Stimulated activated naive B cell treated with anti-CD40 and anti-IgM and Interleukin-4, amounts not matched to agents 10 μg/mL and 1 μg/mL and 100 μg/mL, for 72 hours (primary cell): ENCODE measurements at regions not wholly inside any gene's neighbourhood (a gene's known extent, or its start where the extent isn't known, plus 50 kb on each side); places are given as distances from the start of the nearest gene placed in this dataset.
"Not testable (repeated sequence)": the region's sequence is repeated elsewhere in the genome, so short reads cannot be mapped to it uniquely, and the experiment has no call there.

Experiments used
- ATAC-seq, 2 donors: fragments of 150-1000 bp; cut with Tn5 transposase; replicated peaks; 2 replicates each; pipeline ENCODE4 v1.10.0; 2021; ENCODE audit warnings: moderate library complexity in 1 of 2
- DNase-seq: peaks from one replicate; pipeline ENCODE4 v3.0.0; 2021
- H3K27ac Mint-ChIP-seq: one replicate; pipeline ENCODE4 v1.8.0; 2022; ENCODE audit warnings: mild to moderate bottlenecking, mixed read lengths
- H3K27me3 Mint-ChIP-seq, 2 donors: one replicate each; pipeline ENCODE4 v1.8.0; 2022; ENCODE audit warnings: mixed read lengths in 2 of 2
- H3K36me3 Mint-ChIP-seq, 2 donors: one replicate each; pipeline ENCODE4 v1.8.0; 2022; ENCODE audit warnings: mixed read lengths in 2 of 2, mild to moderate bottlenecking in 1 of 2
- H3K4me1 Mint-ChIP-seq, 2 donors: one replicate each; pipeline ENCODE4 v1.8.0; 2022; ENCODE audit warnings: mixed read lengths in 2 of 2, mild to moderate bottlenecking in 1 of 2
- H3K4me3 Mint-ChIP-seq, 2 donors: one replicate each; pipeline ENCODE4 v1.8.0; 2022; ENCODE audit warnings: mild to moderate bottlenecking in 2 of 2, mixed read lengths in 2 of 2, moderate library complexity in 1 of 2
- H3K9me3 Mint-ChIP-seq, 2 donors: one replicate each; pipeline ENCODE4 v1.8.0; 2022; ENCODE audit warnings: mixed read lengths in 2 of 2, mild to moderate bottlenecking in 1 of 2

DNA sequence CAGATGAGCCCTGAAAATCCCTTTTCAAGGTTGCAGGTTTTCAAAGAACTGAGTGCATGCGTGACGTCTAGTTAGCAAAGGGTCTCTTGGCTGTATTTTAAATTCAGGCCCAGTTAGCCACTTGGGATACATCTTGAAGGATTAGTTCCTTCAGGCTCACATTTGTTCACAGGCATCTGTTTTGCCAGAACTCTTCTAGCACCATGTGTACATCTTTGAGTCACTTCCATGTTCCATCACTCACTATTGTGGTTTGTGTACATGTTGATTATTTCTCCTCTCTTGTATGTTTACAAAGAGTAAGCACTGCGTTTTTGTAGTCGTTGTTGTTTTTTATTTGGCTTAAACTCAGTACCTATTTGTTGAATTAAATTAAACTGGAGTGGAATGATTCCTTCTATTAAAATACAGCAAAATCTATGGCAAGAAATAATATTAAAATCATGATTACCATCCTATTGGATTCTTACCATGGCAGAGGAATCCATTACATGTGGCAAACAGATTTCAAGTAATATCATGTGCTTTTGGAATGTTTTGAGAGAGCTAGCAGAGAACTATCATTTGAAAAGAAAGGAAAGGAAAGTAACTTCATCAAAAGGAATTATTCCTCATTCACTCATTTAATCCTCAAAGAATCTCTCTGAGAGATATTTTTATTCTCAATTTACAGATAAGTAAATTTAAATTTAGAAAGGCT, 438.9 kb upstream of the FAR2 start:
- Mint-ChIP-seq H3K27me3 (no peaks in the 10 kb centered on the region), H3K4me1 (no peaks in the 10 kb centered on the region), H3K27ac (no peak overlapping the region), H3K36me3 (no peaks in the 10 kb centered on the region), H3K4me3 (no peak overlapping the region), H3K9me3 (peaks cover 0 to 1% of the 10 kb centered on the region in 2 donors)
- ATAC-seq (no peak), DNase-seq (no peak)

DNA sequence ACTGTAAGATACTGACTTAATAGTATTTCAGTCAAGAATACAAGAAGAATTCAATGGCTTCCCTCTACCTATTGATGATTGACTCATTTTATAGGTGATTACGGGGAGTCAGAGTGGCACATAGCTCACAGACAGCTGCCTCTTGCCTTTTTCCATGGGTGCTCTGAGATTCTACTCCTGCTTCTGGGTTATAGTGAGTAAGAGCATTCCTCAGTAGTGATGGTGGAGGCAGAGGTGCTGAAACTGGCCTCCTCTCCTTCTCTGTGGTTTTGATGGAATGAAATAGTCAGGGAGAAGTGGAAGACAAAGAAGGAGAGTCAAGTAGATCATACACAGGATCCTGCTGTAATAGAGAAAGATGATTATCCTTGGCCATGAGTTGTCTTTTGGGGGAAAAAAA, 438.2 kb upstream of the FAR2 start:
- Mint-ChIP-seq H3K36me3 (no peaks in the 10 kb centered on the region), H3K4me1 (no peaks in the 10 kb centered on the region), H3K9me3 (peaks cover 0 to 1% of the 10 kb centered on the region in 2 donors), H3K4me3 (no peak overlapping the region), H3K27me3 (no peaks in the 10 kb centered on the region), H3K27ac (no peak overlapping the region)
- no peak for ATAC-seq
- DNase-seq, result no peak

DNA sequence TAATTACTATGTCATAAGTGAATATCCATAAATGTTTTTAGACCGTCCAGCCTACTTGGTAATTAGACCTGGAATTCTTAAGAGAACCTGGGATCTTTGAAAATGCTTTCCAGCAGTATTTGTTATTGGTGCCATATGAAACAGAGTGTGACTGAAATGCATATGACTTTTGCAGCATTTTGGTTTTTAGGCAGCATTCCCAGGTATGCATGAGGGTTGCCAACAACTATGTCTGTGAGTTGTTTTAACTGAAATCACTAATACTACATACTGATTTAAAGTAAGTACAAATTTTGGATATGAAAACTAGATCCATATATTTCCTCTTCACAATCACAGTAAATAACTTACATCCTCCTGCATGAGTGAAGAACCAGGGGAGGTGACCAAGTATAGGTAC, 437.7 kb upstream of the FAR2 start:
- H3K27me3 Mint-ChIP-seq, result no peaks in the 10 kb centered on the region
- DNase-seq, result no peak
- no peak overlapping the region for H3K27ac Mint-ChIP-seq
- H3K36me3 Mint-ChIP-seq, result no peaks in the 10 kb centered on the region
- peaks cover 0 to 1% of the 10 kb centered on the region in 2 donors for H3K9me3 Mint-ChIP-seq
- ATAC-seq, result no peak
- no peaks in the 10 kb centered on the region for H3K4me1 Mint-ChIP-seq
- no peak overlapping the region for H3K4me3 Mint-ChIP-seq

DNA sequence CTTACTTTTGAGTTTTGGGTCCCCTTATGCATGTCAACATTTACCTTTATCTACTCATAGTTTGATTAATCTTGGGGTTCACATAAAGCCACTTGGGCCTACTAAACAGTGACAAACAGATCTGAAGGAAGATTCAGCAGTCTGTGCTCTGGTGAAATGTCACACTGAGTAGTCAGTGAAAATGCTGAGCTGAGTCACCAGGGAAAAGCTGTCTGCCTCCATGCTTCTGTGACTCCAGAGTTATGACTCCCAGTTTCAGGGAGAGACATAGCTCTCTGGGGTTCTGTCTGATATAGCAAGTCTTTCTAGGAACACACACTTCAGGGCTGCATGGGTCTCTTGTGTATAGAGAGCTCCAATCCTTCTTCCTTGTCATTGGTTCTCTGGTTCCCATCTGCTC, 406.3 kb upstream of the FAR2 start:
- ATAC-seq, result no peak
- no peaks in the 10 kb centered on the region for H3K27me3 Mint-ChIP-seq

DNA sequence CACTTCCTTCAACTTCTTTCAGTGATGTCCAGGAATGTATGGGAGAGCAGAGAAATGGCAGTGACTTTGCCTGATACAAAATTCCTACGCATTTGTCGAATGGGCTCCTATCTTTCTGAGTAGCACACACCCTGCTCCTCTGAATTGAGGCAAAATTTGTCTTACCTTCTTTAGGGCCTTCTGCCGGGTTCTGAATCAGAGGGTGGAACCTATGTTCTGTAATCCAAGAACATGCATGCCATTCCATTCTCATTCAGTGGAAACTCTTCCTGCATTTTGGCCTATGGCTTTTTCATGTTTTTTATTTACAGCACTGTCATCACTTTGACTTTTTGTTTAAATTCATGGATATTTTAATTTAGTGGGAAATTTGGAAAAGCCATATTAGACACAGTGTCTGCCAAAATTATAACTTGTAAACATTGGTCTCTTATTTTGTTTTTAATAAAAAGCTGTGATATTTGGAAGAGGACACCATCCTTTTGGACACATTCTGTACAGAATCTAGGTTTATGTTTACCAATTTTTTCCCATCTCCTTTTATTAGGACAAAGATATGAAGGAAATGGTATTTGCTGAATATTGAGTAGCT, 402.2 kb upstream of the FAR2 start:
- DNase-seq, result no peak
- Mint-ChIP-seq H3K4me1 (no peaks in the 10 kb centered on the region), H3K27me3 (no peaks in the 10 kb centered on the region), H3K4me3 (no peak overlapping the region), H3K36me3 (no peaks in the 10 kb centered on the region), H3K27ac (no peak overlapping the region), H3K9me3 (no peaks in the 10 kb centered on the region)
- no peak for ATAC-seq

More for the DNA sequence above, 406.3 kb upstream of the FAR2 start:
- Mint-ChIP-seq H3K4me3 (no peak overlapping the region), H3K9me3 (no peaks in the 10 kb centered on the region), H3K27ac (no peak overlapping the region), H3K36me3 (no peaks in the 10 kb centered on the region), H3K4me1 (no peaks in the 10 kb centered on the region)
- DNase-seq, result no peak

DNA sequence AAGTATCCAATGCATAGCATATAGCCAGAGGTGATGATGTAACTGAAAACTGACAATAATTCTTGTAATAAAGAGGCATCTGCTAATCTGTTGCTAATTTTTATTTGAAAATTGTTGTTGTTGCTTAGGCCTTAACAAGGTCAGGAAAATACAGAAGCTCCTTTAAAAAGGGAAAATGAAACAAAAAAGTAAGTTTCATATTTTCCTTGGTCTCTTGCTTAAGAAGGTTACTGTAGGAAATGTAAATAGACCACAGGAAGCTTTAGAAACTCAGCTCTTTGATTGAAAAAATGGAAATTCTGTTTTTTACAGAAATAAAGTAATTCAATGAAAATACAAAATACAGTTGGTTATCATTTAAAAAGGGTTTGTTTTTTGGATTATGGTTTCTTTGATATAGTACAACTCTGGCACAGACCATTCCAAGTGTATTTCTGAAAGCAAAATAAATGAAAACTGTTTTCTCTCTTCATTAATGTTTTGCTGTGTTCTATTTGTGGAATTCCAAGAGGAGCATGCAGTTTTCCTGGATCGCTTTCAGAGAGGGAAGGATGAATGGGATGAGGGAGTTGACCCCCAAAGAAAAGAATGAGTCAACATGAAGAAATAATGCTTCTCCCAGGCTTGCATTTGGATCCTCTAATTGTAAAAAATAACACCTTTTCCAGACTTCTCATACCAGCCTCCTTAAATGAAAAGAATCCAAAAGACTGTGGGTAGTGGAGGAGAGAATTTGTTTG, 398.0 kb upstream of the FAR2 start:
- no peak overlapping the region for H3K4me3 Mint-ChIP-seq
- H3K27me3 Mint-ChIP-seq, result no peaks in the 10 kb centered on the region
- DNase-seq (no peak), ATAC-seq (no peak)
- H3K27ac Mint-ChIP-seq, result no peak overlapping the region
- H3K4me1 Mint-ChIP-seq, result no peaks in the 10 kb centered on the region
- peaks cover 0 to 2% of the 10 kb centered on the region in 2 donors for H3K36me3 Mint-ChIP-seq
- H3K9me3 Mint-ChIP-seq, result peaks cover 0 to 5% of the 10 kb centered on the region in 2 donors

DNA sequence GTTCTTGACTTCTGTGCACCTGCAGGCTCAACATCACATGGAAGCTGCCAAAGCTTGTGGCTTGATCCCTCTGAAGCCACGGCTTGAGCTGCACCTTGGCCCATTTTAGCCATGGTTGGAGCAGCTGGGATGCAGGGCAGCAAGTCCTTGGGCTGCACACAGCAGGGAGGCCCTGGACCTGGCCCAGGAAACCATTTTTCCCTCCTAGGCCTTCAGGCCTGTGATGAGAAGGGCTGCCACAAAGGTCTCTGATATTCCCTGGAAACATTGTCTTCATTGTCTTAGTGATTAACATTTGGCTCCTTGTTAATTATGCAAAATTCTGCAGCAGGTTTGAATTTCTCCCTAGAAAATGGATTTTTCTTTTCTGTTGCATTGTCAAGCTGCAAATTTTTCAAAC, 394.1 kb upstream of the FAR2 start:
- Mint-ChIP-seq H3K27me3 (no peaks in the 10 kb centered on the region), H3K36me3 (peaks cover 0 to 2% of the 10 kb centered on the region in 2 donors), H3K4me3 (no peak overlapping the region), H3K4me1 (no peaks in the 10 kb centered on the region), H3K9me3 (peaks cover 0 to 5% of the 10 kb centered on the region in 2 donors), H3K27ac (no peak overlapping the region)
- DNase-seq, result no peak
- ATAC-seq, result no peak

DNA sequence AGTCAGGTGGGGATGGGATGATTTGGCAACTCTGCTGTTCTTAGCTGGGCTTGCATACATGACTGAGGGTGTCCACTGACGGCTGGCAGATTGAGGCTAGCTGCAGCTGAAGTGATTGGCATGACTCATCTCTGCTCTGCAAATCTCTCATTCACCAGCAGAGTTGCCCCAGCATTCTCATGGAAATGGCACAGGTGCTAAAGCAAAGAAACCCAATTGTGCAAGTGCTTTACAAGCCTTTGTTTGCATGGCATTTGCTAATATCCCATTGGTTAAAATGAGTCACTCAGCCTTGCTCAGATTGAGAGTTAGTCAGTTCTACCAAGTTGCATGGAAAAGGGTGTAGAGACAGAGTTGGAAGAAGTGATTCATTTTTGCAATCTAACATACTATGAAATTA, 389.7 kb upstream of the FAR2 start:
- DNase-seq, result no peak
- Mint-ChIP-seq H3K27ac (no peak overlapping the region), H3K4me1 (no peaks in the 10 kb centered on the region), H3K9me3 (peaks cover 0 to 7% of the 10 kb centered on the region in 2 donors), H3K27me3 (no peaks in the 10 kb centered on the region), H3K36me3 (peaks cover 0 to 2% of the 10 kb centered on the region in 2 donors), H3K4me3 (no peak overlapping the region)
- no peak for ATAC-seq

DNA sequence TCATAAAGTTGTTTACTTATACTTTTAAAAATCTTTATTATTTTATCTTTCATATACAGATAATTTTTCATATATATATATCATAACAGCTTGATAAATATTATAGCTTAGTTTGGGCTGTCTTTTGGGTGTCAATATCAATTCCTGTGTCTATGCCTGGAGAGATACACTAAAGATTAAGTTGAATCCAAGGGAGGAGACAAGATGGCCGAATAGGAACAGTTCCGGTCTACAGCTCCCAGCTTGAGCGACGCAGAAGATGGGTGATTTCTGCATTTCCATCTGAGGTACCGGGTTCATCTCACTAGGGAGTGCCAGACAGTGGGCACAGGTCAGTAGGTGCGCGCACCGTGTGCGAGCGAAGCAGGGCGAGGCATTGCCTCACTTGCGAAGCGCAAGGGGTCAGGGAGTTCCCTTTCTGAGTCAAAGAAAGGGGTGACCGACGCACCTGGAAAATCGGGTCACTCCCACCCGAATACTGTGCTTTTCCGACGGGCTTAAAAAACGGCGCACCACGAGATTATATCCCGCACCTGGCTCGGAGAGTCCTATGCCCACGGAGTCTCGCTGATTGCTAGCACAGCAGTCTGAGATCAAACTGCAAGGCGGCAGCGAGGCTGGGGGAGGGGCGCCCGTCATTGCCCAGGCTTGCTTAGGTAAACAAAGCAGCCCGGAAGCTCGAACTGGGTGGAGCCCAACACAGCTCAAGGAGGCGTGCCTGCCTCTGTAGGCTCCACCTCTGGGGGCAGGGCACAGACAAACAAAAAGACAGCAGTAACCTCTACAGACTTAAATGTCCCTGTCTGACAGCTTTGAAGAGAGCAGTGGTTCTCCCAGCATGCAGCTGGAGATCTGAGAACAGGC, 388.8 kb upstream of the FAR2 start:
- not testable (repeated sequence) for ATAC-seq, H3K27me3 Mint-ChIP-seq

DNA sequence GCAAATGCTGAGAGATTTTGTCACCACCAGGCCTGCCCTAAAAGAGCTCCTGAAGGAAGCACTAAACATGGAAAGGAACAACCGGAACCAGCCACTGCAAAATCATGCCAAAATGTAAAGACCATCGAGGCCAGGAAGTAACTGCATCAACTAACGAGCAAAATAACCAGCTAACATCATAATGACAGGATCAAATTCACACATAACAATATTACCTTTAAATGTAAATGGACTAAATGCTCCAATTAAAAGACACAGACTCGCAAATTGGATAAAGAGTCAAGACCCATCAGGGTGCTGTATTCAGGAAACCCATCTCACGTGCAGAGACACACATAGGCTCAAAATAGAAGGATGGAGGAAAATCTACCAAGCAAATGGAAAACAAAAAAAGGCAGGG, 387.2 kb upstream of the FAR2 start:
- H3K9me3 Mint-ChIP-seq, H3K4me1 Mint-ChIP-seq, ATAC-seq, H3K36me3 Mint-ChIP-seq, H3K4me3 Mint-ChIP-seq, DNase-seq, H3K27ac Mint-ChIP-seq, H3K27me3 Mint-ChIP-seq: not testable (repeated sequence)

More for the DNA sequence above, 388.8 kb upstream of the FAR2 start:
- H3K9me3 Mint-ChIP-seq, DNase-seq, H3K27ac Mint-ChIP-seq, H3K36me3 Mint-ChIP-seq, H3K4me1 Mint-ChIP-seq, H3K4me3 Mint-ChIP-seq: not testable (repeated sequence)

DNA sequence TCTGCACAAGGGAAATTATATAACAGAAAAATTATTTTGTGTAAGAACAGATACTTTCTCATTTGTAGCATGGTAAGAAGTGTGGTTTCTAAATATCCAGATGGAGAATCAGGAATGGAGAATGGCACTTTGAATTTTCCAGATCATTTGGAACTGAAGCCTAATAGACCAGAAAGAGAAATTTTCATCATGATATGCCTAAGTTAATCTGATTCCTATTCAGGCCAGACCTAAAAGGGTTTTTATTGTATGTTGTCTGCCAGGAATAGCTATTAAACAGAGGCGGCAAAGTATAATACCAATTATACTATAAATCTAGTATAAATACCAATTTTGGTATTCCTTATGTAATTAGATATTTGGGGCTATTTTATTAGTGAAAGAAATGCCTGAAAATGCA, 382.7 kb upstream of the FAR2 start:
- no peak overlapping the region for H3K4me3 Mint-ChIP-seq
- H3K4me1 Mint-ChIP-seq, result no peaks in the 10 kb centered on the region
- no peak overlapping the region for H3K27ac Mint-ChIP-seq
- DNase-seq (no peak), ATAC-seq (no peak)
- peaks cover 0 to 5% of the 10 kb centered on the region in 2 donors for H3K9me3 Mint-ChIP-seq
- no peaks in the 10 kb centered on the region for H3K27me3 Mint-ChIP-seq
- no peaks in the 10 kb centered on the region for H3K36me3 Mint-ChIP-seq

DNA sequence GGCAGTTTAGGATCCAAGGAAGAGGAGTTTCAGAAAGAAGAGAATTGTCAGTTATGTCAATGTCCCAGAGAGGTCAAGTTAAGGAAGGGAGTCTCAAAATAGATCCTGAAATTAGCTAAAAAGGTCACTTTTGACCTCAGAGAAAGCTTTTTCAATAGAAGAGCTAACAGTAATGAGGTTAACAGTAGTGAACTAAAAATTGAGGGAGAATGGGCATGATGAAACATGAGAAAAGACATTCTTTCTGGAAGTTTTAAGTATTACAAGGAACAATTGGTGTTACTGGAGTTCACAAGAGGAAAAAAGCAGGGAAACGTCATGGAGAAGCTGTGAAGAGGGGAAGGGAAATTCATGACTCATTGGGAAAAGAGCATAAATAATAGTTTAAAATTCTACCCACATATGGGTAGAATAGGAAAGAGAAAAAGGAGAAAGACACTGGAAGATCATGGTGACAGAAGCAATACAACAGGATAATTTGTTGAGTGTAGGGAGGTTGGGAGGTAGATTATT, 381.2 kb upstream of the FAR2 start:
- Mint-ChIP-seq H3K27ac (no peak overlapping the region), H3K4me3 (no peak overlapping the region), H3K4me1 (no peaks in the 10 kb centered on the region), H3K9me3 (peaks cover 0 to 4% of the 10 kb centered on the region in 2 donors), H3K27me3 (no peaks in the 10 kb centered on the region), H3K36me3 (no peaks in the 10 kb centered on the region)
- ATAC-seq, result no peak
- DNase-seq, result no peak

DNA sequence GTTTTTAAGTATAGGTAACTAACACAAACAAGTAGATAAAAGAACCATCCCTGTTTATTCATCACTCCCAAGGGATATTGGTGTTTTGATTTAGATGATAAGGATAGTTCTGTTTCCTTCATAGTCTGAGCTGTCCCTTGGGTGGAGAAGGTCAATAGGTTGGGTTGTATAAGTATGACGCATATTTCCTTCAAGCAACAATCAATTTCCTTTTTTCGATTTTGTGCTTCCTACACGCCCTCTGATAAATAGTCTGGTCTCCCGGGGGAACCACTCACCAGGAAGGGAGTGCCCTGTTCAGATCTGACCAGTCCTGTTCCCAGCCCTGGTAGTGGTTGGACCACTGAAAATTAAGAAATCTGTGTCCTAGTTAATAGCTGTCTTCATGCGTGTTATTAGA, 378.8 kb upstream of the FAR2 start:
- Mint-ChIP-seq H3K36me3 (no peaks in the 10 kb centered on the region), H3K27ac (no peak overlapping the region), H3K4me1 (no peaks in the 10 kb centered on the region), H3K27me3 (no peaks in the 10 kb centered on the region), H3K4me3 (no peak overlapping the region), H3K9me3 (peaks cover 0 to 4% of the 10 kb centered on the region in 2 donors)
- no peak for DNase-seq
- ATAC-seq, result no peak

DNA sequence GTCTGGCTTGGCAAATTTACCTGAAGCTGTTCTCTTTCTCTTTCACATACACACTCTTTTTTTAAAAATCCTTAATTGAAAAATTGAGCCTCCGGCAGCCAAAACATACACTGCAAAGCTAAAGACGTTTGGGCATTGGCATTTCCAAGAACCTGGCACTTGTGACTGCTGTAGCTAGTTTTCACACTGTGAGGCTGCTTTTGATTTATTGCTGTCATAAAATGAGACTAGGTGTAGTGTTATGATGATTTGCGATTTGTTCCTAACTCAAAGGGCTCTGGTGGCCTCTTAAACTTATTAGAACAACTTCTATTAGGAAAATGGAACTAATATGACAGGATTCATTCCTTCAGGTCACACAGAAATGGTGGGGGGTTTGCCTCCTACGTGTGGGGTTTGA, 377.1 kb upstream of the FAR2 start:
- peaks cover 0 to 5% of the 10 kb centered on the region in 2 donors for H3K9me3 Mint-ChIP-seq
- ATAC-seq (no peak), DNase-seq (no peak)
- H3K27ac Mint-ChIP-seq, result no peak overlapping the region
- H3K4me1 Mint-ChIP-seq, result no peaks in the 10 kb centered on the region
- no peaks in the 10 kb centered on the region for H3K27me3 Mint-ChIP-seq
- no peak overlapping the region for H3K4me3 Mint-ChIP-seq
- no peaks in the 10 kb centered on the region for H3K36me3 Mint-ChIP-seq
